HG03342 (cell line): ENCODE measurements at regions not wholly inside any gene's neighbourhood (a gene's known extent, or its start where the extent isn't known, plus 50 kb on each side); places are given as distances from the start of the nearest gene placed in this dataset.

Experiments used
- ATAC-seq: cut with Tn5 transposase; IDR thresholded peaks from one replicate; pipeline ENCODE4 v1.9.1; 2021; ENCODE audit warnings: mild to moderate bottlenecking, moderate library complexity; ENCODE audit not compliant: unreplicated experiment

- ATAC-seq = no peak
Observed at GRCh38 chr11:116137753-116138152, 633.5 kb upstream of the CADM1 start.

- no peak for ATAC-seq
Observed at GRCh38 chr11:116136987-116137674, 632.9 kb upstream of the CADM1 start.

DNA sequence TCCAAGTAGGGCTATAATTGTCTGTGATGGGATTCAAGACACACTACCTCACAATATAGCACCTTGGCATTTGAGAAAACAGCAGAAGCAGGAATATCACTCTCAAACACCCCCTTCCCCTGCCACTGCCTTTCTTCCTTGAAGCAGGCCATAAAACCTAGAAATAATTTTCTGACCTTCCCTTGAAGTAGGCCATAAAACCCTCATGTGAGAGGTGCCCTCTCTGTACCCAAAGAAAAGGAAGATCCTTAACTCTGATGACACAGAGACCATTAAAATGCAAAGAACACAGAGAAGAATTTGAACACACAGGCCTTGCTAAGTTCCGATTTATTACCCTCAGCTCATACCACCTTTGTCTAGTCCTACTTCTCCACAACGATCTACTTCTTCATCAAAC, 631.7 kb upstream of the CADM1 start:
- ATAC-seq = no peak

DNA sequence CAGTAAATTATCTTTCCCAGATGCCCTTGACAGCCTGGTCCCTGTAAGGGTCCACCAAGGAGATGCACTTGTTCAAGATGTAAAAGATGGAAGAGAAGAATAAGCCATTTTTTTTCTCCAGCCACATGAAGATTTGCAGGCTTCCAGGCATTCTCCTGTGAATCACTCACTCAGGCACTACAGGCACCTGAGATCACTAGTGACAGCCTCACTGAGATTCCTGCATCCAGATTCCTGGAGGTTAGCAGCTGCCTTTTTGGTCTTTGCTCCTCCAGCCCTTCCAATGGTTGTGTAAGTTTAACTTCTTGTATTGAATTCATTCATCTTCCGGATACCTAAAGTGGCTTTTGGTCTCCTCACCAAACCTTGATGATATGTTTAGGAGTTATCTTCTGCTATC, 630.2 kb upstream of the CADM1 start:
- no peak for ATAC-seq

DNA sequence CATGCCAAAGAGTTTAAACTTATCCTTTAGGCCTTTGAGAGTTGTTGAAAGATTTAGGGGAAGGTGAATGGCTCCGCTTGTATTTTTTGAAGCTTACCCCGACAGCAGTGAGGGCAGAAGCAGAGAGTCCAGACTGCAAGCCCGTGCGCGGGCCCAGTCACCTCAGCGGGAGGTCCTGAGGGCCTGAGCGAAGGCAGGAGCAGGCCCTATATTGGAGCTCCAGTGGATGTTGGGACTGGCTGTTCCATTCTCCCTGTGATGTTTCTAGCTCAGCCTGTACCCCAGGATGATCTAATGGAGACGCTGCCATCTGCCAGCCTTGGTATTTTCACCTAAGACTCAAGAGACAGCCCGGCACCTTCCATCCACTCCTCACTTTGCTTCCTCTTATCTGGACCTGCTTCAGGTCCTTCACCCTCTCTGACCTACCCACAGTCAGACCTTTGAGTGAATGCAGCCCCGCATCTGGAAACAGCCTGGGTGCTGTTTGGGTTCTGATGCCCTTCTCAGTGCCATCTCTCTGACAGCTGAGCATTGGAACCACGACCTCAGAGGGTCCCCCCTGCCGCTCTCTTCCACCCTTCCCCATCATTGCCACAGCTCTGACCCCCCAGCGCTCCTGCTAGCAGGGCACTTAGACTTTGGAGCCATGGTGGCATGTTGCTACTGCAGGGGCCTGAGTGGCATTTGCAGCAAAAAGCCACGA, 628.2 kb upstream of the CADM1 start:
- ATAC-seq = no peak

GRCh38 chr11:116130122-116130521, 625.9 kb upstream of the CADM1 start:
- ATAC-seq = no peak

- ATAC-seq = no peak
Observed at GRCh38 chr11:116129456-116129855, 625.2 kb upstream of the CADM1 start.

DNA sequence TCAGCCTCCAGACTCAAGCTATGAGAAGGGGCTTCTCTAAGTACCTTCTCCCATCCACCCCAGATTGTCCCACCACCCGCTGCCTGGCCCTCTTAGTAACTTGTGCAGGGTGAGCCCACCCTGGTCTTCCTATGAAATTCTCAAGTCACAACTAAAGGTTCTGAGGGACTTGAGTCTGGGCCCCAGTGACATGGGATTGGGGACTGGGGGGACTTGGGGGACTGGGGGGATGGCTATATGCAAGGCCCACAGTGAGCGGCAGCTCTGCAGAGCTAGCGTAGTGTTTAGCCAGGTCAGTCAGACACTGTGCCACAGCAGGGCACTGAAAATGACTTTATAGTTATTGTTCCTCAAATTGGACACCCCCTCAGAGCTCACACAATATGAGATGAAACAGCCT, 622.3 kb upstream of the CADM1 start:
- no peak for ATAC-seq

- ATAC-seq = no peak
Observed at GRCh38 chr11:116124922-116125714, 620.9 kb upstream of the CADM1 start.

GRCh38 chr11:116123739-116124138, 619.5 kb upstream of the CADM1 start:
- no peak for ATAC-seq

DNA sequence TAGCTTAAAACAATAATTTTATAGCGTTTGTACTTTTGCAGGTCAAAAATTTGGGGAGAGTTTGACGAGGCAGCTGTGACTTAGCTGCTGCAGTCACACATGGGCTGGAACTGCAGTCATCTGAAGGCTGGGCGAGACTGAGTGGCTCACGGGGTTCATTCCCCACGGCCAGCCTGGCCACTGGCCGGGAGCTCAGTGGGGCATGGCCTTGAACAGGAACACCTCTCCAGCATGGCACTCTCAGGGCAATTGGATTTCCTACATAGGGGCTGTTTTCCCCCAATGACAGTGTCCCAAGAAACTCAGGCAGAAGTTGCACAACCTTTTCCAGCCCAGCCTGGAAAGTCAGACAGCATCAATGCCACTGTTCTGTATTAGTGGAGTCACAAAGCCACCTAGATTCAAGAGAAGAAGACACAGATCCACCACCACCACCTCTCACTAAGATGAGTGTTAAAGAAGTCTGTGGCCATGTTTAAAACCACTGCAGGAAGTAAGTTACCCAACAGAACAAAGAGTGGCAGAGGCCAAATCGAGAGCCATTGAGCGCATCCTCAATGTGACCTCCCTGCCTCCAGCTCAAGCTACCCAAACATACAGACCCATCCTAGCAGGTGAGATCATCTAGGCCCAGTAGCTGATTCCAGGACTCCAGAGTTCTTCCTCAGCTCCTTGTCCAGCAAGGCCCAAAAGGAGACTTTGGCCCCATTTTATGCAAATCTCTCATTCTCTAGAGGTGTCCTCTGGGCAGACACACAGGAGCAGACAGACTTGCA, 618.7 kb upstream of the CADM1 start:
- ATAC-seq = no peak

DNA sequence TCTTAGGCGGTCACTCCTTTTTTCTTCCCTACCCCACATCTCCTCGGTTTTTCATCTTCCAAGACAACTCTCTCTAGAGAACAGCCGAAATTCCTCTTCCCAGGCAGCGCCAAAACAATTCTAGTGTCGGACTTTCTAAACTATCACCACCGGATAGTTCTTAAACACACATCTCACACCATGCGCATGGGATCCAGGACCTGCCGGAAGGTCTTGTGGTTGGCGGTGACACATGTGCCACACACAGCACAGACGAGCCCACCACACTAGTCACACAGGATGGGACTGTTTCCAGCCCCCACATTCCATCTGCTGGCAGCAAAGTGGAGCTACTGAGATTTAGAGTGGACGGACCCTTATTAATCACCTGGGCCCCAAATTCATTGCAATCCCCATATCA, 614.9 kb upstream of the CADM1 start:
- no peak for ATAC-seq

DNA sequence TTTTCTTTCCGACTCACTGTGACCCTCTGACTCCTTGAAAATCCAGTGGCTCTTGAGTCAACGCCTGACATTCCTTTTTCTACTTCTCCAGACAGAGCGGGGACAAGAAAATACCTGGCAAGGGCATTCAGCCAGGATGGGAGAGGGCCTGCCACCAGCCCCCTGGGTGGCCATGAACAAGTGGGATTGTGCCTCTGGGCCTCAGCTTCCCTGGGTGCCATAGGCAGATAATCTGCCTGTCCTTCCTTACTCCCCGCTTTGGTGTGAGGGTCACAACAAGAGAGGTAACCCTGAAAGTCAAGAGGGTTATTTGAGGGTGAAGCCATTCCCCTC, 613.9 kb upstream of the CADM1 start:
- no peak for ATAC-seq

- no peak for ATAC-seq
Observed at GRCh38 chr11:116117331-116118137, 613.3 kb upstream of the CADM1 start.

- no peak for ATAC-seq
Observed at GRCh38 chr11:116115801-116116200, 611.6 kb upstream of the CADM1 start.

DNA sequence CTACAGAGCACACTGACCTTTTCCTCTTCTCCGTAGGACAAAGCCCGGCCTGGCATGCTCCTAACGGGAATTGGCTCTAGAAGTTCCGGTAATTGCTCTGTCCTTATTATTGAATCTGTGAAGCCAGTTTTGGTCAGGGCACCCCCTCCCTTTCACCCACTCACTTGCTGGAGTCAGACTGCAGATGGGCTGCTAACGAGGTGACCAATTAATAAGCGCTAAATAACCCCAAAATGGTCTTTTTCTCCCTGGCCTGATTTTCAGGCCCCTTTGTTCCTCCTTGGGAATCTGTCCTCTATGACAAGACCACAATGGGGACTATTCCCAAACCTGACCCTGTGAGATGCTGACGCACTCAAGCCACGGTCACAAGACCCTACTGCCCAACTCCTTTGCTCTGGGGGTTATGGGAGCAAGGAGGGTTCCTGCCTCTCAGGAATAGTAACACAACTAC, 610.0 kb upstream of the CADM1 start:
- no peak for ATAC-seq

DNA sequence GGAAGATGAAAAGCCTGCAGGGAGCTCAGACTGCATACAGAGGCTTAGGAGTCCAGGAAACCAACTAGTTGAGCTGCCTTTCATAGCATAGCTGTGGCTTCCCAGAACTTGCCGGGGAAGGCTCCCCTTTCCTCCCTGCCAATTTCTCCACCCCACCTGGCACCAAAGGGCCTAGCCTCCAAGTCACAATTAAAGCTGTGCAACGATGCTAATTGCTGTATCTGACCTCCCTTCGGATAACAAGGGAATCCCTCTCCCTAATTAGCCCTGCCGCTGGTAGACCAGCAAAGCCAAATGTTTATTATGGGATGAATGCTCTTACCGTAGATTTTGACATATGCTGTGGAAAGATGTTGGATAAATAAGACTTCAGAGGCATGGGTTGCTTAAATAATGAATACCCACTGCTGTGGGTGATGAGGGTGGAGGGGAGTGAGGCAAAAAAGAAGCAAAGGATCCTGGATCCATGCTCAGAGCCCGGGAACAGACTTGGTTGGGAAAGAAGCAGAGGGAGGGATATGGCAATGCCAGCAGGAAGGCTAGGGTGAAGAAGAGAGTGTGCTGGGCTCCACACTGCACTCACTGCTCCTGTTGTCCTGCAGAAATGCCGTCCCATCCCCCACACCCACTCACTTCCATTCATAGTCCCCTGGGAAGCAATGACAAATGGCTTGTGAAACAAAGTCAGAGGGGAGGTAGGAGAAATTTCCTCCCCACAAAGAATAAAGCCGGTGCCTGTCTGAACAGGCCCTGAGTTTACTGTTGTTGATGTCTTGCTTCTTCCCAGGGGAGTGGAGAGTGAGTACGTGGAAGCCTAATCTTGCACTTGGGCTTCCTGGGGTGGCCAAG, 608.1 kb upstream of the CADM1 start:
- no peak for ATAC-seq

DNA sequence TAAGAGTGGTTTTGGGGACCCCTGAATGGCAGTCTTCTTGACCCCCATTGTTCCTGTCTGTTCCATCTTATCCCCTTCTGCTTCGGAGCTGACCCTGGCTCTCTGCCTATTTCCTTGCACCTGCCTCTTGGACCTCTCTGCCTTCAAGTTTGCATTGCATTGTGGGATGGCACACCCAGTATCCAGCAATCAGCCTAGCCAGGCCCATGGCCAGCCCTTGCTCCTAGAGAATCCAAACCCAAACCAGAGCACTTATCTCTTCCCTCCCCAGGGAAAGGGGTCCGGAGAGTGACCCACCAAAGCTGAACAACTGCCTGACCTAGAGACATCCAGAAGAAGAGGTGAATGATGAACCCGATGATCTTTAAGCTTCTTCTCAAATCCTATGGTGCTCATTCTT, 607.3 kb upstream of the CADM1 start:
- ATAC-seq = no peak

DNA sequence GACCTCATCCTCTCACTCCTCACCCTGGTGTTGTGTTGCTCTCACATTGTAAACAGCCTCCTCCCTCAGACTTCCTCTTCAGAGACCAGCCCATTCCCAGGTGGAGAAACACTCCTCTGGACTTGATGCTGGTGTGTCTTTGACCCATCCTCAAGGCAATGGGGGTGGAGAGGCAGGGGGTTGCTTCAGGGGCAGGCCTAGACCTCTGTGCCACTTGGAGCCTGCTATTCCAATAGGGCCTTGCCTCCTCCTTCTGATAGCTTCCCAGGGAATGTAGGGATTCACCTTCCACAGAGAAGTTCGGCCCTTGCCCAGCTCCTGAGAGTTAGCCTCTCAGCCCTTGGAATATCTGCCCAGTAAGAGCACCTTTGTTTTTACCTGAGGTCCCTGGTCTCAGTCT, 606.6 kb upstream of the CADM1 start:
- no peak for ATAC-seq

DNA sequence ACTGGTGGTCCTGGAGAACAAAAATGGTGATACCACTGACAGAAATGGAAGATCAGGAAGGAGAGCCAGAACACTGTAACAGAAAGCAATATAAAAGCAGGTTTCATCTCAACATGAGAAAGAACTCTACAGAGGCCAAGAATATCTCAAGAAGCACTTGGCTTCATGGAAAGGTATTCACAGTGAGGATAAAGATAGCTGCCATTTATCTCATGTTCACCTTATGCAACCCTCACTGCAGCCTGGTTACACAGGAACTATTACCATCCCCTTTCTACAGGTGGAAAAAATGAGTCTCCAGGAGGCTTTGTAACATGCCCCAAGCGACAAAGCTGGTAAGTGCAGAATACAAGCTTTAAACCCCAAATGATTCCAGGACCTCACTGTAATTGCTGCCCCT, 606.1 kb upstream of the CADM1 start:
- ATAC-seq = no peak
